Thymus (tissue), 11 donors: ENCODE measurements at regions not wholly inside any gene's neighbourhood (a gene's known extent, or its start where the extent isn't known, plus 50 kb on each side); places are given as distances from the start of the nearest gene placed in this dataset.

Experiments
- DNase-seq, 9 donors: peaks; one replicate each; pipeline ENCODE4 v3.0.0-alpha.2; 2013; ENCODE audit warnings: low spot score in 9 of 9, low read depth in 6 of 9, missing footprints in 1 of 9
- H3K27ac ChIP-seq, 2 donors: one replicate each; pipeline ENCODE4 v1.5.1; 2013; ENCODE audit warnings: control low read depth in 1 of 2, low read depth in 1 of 2, low read length in 1 of 2, mild to moderate bottlenecking in 1 of 2, moderate library complexity in 1 of 2
- H3K27me3 ChIP-seq, 2 donors: one replicate each; pipeline ENCODE4 v1.5.1; 2013; ENCODE audit warnings: low read length in 1 of 2; ENCODE audit not compliant: control insufficient read depth in 2 of 2, insufficient read depth in 1 of 2
- H3K36me3 ChIP-seq, 2 donors: one replicate each; pipeline ENCODE4 v1.5.1; 2013; ENCODE audit warnings: low read length in 1 of 2, mild to moderate bottlenecking in 1 of 2, moderate library complexity in 1 of 2; ENCODE audit not compliant: control insufficient read depth in 2 of 2, insufficient read depth in 2 of 2
- H3K4me1 ChIP-seq, 2 donors: one replicate each; pipeline ENCODE4 v1.5.1; 2013; ENCODE audit warnings: low read length in 2 of 2; ENCODE audit not compliant: control insufficient read depth in 2 of 2, insufficient read depth in 2 of 2
- H3K4me3 ChIP-seq, 2 donors: one replicate each; pipeline ENCODE4 v1.5.1; 2013; ENCODE audit warnings: low read length in 2 of 2, control low read depth in 1 of 2, mild to moderate bottlenecking in 1 of 2
- H3K9me3 ChIP-seq, 2 donors: one replicate each; pipeline ENCODE4 v1.5.1; 2013; ENCODE audit warnings: low read length in 1 of 2, mild to moderate bottlenecking in 1 of 2; ENCODE audit not compliant: control insufficient read depth in 2 of 2, insufficient read depth in 1 of 2
- WGBS: extraction: QIAGEN DNeasy Blood & Tissue Kit; methylation state at CpG from one replicate; pipeline ENCODE4 v1.1.7; 2013; 5-methylcytosine and 5-hydroxymethylcytosine counted together
- donor health status: healthy.

DNA sequence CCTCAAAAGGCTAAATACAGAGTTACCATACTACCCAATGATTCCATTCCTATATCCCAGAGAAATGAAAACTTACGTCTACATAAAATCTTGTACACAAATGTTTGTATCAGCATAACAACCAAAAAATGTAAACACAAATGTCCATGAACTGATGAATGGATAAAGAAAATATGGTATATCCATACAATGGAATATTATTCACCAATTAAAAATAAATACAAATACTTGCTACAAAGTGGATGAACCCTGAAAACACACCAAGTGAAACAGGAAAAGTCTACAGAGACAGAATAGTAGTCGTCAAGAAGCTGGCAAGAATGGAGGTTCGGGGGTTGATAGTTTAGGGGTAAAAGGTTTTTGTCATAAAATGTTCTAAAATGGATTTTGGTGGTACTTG lies 54.0 kb upstream of the ANKRD28 start:
- H3K36me3 ChIP-seq, result peaks cover 0 to 3% of the 10 kb centered on the region in 2 donors
- H3K4me3 ChIP-seq, result no peak overlapping the region
- H3K27ac ChIP-seq, result no peak overlapping the region
- H3K9me3 ChIP-seq, result no peaks in the 10 kb centered on the region
- peaks cover 0 to 2% of the 10 kb centered on the region in 2 donors for H3K4me1 ChIP-seq
- DNase-seq, result no peak
- H3K27me3 ChIP-seq, result no peaks in the 10 kb centered on the region
- over 99% methylated on average over 3 of the region's 3 CpGs for WGBS

DNA sequence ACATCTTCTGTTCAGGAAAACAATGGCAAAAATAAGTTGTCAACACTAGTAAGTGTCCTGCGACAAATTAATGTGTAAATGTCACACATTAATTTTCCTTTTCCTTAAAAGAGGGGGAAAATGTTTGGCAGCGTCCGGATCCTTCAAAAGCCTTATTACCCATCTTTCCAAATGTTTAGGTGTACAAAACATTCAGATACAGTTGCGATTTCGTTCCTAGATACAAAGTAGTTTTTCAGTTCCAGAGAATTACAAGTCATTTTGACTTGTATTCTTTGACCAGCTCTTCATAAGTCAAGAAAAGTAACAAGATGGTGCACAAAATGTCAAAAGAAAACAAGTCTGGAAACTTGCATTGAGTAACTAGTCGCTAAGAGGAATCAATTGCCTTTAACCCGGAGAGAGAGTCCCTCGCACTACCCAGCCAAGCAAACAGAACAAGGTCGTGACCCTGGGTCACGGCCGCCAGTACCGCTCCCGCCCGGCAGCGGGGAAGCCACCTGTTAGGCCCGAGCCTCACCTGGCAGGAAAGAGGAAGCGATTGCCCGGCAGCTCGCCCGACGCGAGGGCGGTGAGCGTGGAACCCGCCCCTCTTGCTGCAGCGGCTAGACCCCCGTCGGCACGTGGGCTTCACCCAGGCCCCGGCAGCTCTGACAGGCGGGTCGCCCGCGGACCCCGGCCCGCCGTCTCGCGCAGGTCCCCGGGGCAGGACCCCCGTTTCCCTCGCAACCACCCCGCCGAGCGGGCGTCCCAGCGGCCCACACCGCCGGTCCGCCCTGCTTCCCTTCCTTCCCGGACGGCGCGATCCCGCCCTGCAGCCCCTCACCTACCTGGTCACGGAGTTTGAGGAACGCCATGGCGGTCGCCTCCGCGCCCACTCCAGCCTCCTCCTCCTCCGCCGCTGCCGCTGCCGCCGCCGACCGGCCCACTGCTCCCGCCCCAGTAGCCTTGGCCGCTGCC lies 61.0 kb upstream of the ANKRD28 start:
- peak overlapping the region; percentile 58 to 72 for H3K4me3 ChIP-seq
- peak overlapping the region; percentile 52 to 88 for H3K27ac ChIP-seq
- WGBS, result 5% methylated on average over 70 of the region's 70 CpGs
- peaks cover 7 to 13% of the 10 kb centered on the region in 2 donors for H3K4me1 ChIP-seq
- no peaks in the 10 kb centered on the region for H3K9me3 ChIP-seq
- H3K36me3 ChIP-seq, result no peaks in the 10 kb centered on the region
- DNase-seq, result peak in 7 of 9 donors; percentile 26 to 72 (median 58)
- peaks cover 0 to 2% of the 10 kb centered on the region in 2 donors for H3K27me3 ChIP-seq

GRCh38 chr3:15859507-15860013 lies 61.8 kb upstream of the ANKRD28 start:
- WGBS, result under 1% methylated on average over 73 of the region's 73 CpGs
- H3K9me3 ChIP-seq, result peaks cover 0 to under 1% of the 10 kb centered on the region in 2 donors

GRCh38 chr3:15860014-15860934 lies 62.5 kb upstream of the ANKRD28 start:
- Histone ChIP-seq H3K36me3 (no peaks in the 10 kb centered on the region), H3K9me3 (peaks cover 0 to 4% of the 10 kb centered on the region in 2 donors), H3K27me3 (peaks cover 0 to 2% of the 10 kb centered on the region in 2 donors), H3K4me3 (peak overlapping the region; percentile 56 to 72), H3K4me1 (peaks cover 7 to 13% of the 10 kb centered on the region in 2 donors), H3K27ac (peak overlapping the region in 1 of 2 donors; percentile 74)
- DNase-seq, result peak in 6 of 9 donors; percentile 0 to 41 (median 16)
- 2% methylated on average over 55 of the region's 55 CpGs for WGBS

More at GRCh38 chr3:15859507-15860013, 61.8 kb upstream of the ANKRD28 start:
- Histone ChIP-seq H3K27me3 (peaks cover 0 to 2% of the 10 kb centered on the region in 2 donors), H3K4me3 (peak overlapping the region; percentile 58 to 72), H3K27ac (peak overlapping the region in 1 of 2 donors; percentile 88), H3K36me3 (no peaks in the 10 kb centered on the region), H3K4me1 (peaks cover 7 to 13% of the 10 kb centered on the region in 2 donors)
- peak in 7 of 9 donors; percentile 36 to 87 (median 67) for DNase-seq

- 86% methylated on average over 4 of the region's 4 CpGs for WGBS
- no peak overlapping the region for H3K27ac ChIP-seq
- H3K4me3 ChIP-seq, result no peak overlapping the region
- DNase-seq, result no peak
- peaks cover 0 to 4% of the 10 kb centered on the region in 2 donors for H3K9me3 ChIP-seq
- no peaks in the 10 kb centered on the region for H3K36me3 ChIP-seq
- H3K27me3 ChIP-seq, result peaks cover 0 to 2% of the 10 kb centered on the region in 2 donors
- peaks cover 7 to 13% of the 10 kb centered on the region in 2 donors for H3K4me1 ChIP-seq
These were observed 63.4 kb upstream of the ANKRD28 start for GRCh38 chr3:15861163-15861562.

- no peak for DNase-seq
- no peak overlapping the region for H3K27ac ChIP-seq
- no peak overlapping the region for H3K4me3 ChIP-seq
- H3K9me3 ChIP-seq, result peaks cover 0 to 2% of the 10 kb centered on the region in 2 donors
- no peaks in the 10 kb centered on the region for H3K4me1 ChIP-seq
- H3K27me3 ChIP-seq, result no peaks in the 10 kb centered on the region
- 97% methylated on average over 1 of the region's 1 CpG for WGBS
- H3K36me3 ChIP-seq, result no peaks in the 10 kb centered on the region
These were observed 75.0 kb upstream of the ANKRD28 start for GRCh38 chr3:15872807-15873206.

DNA sequence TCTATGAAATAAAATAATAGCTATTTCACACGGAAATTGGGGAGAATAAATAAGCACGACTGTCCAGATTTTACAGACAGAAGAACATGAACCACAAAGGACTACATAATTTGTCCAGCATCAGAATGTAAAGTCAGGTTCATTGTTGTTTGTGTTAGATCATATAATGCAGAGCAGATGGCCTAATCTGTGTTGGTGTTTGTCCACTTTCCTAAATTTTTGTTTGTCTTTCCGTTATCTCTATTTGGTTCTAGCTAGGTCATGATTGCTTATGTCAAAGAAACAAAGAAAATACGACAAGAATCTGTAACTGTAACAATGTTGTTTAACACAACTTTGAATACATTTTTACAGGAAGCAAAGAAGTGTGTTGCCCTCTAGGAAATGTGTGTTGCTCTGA lies 75.6 kb upstream of the ANKRD28 start:
- Histone ChIP-seq H3K4me3 (no peak overlapping the region), H3K27ac (no peak overlapping the region), H3K4me1 (no peaks in the 10 kb centered on the region), H3K36me3 (no peaks in the 10 kb centered on the region), H3K27me3 (no peaks in the 10 kb centered on the region), H3K9me3 (peaks cover 0 to 8% of the 10 kb centered on the region in 2 donors)
- DNase-seq, result no peak
- 84% methylated on average over 4 of the region's 4 CpGs for WGBS

DNA sequence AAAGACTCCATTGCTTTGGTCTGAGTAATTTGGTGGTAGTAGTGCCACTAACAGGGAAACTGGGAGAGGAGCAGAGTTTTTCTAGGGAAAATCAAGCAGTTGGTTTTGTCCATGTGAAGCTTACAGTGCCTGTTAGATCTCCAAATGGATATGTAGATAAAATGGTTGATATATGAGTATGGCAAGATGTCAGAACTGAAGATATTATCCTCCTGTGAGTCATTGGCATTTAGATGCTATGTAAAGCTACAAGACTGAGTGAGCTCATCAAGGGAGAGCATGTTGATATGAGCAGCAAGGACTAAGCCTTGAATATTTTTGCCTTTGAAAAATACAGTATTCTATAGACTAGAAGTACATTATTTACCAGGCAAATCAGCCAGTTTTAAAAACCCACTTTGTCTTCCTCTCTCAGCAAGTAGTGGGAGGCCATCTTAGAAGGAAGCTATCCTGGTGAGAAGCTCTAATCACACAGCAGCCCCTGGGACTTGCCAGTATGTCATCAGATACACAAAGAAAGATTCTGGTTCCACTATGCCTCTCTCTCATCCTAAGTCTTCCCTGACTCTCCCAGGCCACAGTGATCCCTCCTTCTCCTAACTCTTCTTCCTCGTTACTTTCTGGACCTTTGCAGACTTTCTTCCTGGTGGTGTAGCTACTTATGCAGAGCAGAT lies 77.4 kb upstream of the ANKRD28 start:
- no peak for DNase-seq
- H3K4me3 ChIP-seq, result no peak overlapping the region
- H3K9me3 ChIP-seq, result peaks cover 0 to 11% of the 10 kb centered on the region in 2 donors
- H3K36me3 ChIP-seq, result no peaks in the 10 kb centered on the region
- H3K27me3 ChIP-seq, result no peaks in the 10 kb centered on the region
- H3K27ac ChIP-seq, result no peak overlapping the region
- WGBS, result 98% methylated on average over 1 of the region's 1 CpG
- H3K4me1 ChIP-seq, result no peaks in the 10 kb centered on the region
